Endothelial cell of umbilical vein (primary cell): ENCODE measurements at regions not wholly inside any gene's neighbourhood (a gene's known extent, or its start where the extent isn't known, plus 50 kb on each side); places are given as distances from the start of the nearest gene placed in this dataset.
"Not testable (repeated sequence)": the region's sequence is repeated elsewhere in the genome, so short reads cannot be mapped to it uniquely, and the experiment has no call there.

Experiments used
- BruUV-seq: library from RNA; stranded (reverse); fragments of 400-500 nt; replicated peaks from 2 replicates; lab custom pipeline; 2021; lab: Mats Ljungman, UMichigan
- CTCF ChIA-PET: fragments of 300-600, 350-600 bp; sonication (Branson Sonifier 250); formaldehyde crosslinking; loops from one replicate; lab custom pipeline; 2021; ENCODE audit warnings: antibody characterized with exemption, inconsistent platforms; lab: Charles Lee
- POLR2A ChIA-PET: fragments of 300-600, 350-600 bp; sonication (Branson Sonifier 250); formaldehyde crosslinking; loops from one replicate; lab custom pipeline; 2021; ENCODE audit warnings: antibody characterized with exemption, inconsistent platforms; lab: Charles Lee
- DNase-seq: peaks from one replicate; pipeline ENCODE4 v3.0.0-alpha.2; 2011; ENCODE audit warnings: low read depth, low spot score
- FAIRE-seq: peaks from 2 replicates; lab custom pipeline; 2011; peaks lifted over from hg19 to GRCh38; lab: Jason Lieb, UNC
- H2AFZ ChIP-seq: 2 replicates; pipeline ENCODE4 v1.6.0; 2012; ENCODE audit warnings: low read depth, low read length, control low read depth, inconsistent platforms
- H3K27ac ChIP-seq: 2 replicates; pipeline ENCODE4 v1.5.1; 2011; ENCODE audit warnings: low read depth, mild to moderate bottlenecking, control low read depth, low read length, moderate library complexity; ENCODE audit not compliant: insufficient read depth
- H3K27me3 ChIP-seq, 2 experiments: 2 replicates each; pipeline versions ENCODE4 v1.6.0 to v1.6.1; 2011; ENCODE audit warnings: low read length in 2 of 2, mixed read lengths in 1 of 2; ENCODE audit not compliant: control insufficient read depth in 2 of 2, insufficient read depth in 2 of 2
- H3K36me3 ChIP-seq, 2 experiments: 2 replicates in 1 of 2; 3 replicates in 1 of 2; pipeline ENCODE4 v1.5.1; 2011; ENCODE audit warnings: low read length in 2 of 2, mild to moderate bottlenecking in 1 of 2, moderate library complexity in 1 of 2; ENCODE audit not compliant: control insufficient read depth in 2 of 2, insufficient read depth in 2 of 2; ENCODE audit errors: extremely low read depth in 1 of 2
- H3K4me1 ChIP-seq: 3 replicates; pipeline ENCODE4 v1.5.1; 2011; ENCODE audit warnings: mild to moderate bottlenecking, low read length; ENCODE audit not compliant: control insufficient read depth, insufficient read depth; ENCODE audit errors: extremely low read depth
- H3K4me2 ChIP-seq: 2 replicates; pipeline ENCODE4 v1.6.1; 2011; ENCODE audit warnings: low read length, control low read depth, mixed read lengths; ENCODE audit not compliant: insufficient read depth
- H3K4me3 ChIP-seq, 3 experiments: fragments of 200-600 bp in 1 of 3; sonication (generic), shearing (Covaris generic) in 1 of 3; replicated peaks in 1 of 3; 2 replicates each; pipeline ENCODE4 v1.5.1; 2011 to 2016; ENCODE audit warnings: control low read depth in 3 of 3, low read length in 3 of 3, mild to moderate bottlenecking in 2 of 3, inconsistent platforms in 1 of 3, low read depth in 1 of 3, moderate library complexity in 1 of 3; ENCODE audit not compliant: insufficient read depth in 1 of 3
- H3K79me2 ChIP-seq: 2 replicates; pipeline ENCODE4 v1.6.0; 2012; ENCODE audit warnings: low read length, inconsistent platforms; ENCODE audit not compliant: control insufficient read depth, insufficient read depth
- H3K9ac ChIP-seq: replicated peaks from 2 replicates; pipeline ENCODE3; 2011; ENCODE audit warnings: low read length, control low read depth; ENCODE audit not compliant: insufficient read depth; ENCODE audit errors: extremely low read depth
- H3K9me1 ChIP-seq: replicated peaks from 3 replicates; pipeline ENCODE4 v1.6.0; 2011; ENCODE audit warnings: mild to moderate bottlenecking, low read length; ENCODE audit not compliant: control insufficient read depth, insufficient read depth; ENCODE audit errors: extremely low read depth
- H3K9me3 ChIP-seq: replicated peaks from 2 replicates; pipeline ENCODE4 v1.5.1; 2012; ENCODE audit warnings: low read length, inconsistent platforms; ENCODE audit not compliant: control insufficient read depth, insufficient read depth
- H4K20me1 ChIP-seq: replicated peaks from 2 replicates; pipeline ENCODE3; 2011; ENCODE audit warnings: mild to moderate bottlenecking, low read length; ENCODE audit not compliant: control insufficient read depth, insufficient read depth; ENCODE audit errors: extremely low read depth
- EZH2 ChIP-seq: IDR thresholded peaks from 2 replicates; pipeline ENCODE4 v1.6.1; 2012; ENCODE audit warnings: borderline replicate concordance, low read depth, mild to moderate bottlenecking, moderate library complexity, low read length, inconsistent platforms; ENCODE audit not compliant: severe bottlenecking
- FOS ChIP-seq: IDR thresholded peaks from 2 replicates; pipeline ENCODE4 v1.6.1; 2011; ENCODE audit warnings: mild to moderate bottlenecking, low read length, moderate library complexity, borderline replicate concordance; ENCODE audit not compliant: insufficient read depth
- GATA2 ChIP-seq: IDR thresholded peaks from 2 replicates; pipeline ENCODE4 v1.7.0; 2011; ENCODE audit warnings: low read depth, mild to moderate bottlenecking, moderate library complexity, mixed read lengths, low read length; ENCODE audit not compliant: insufficient read length, insufficient read depth
- JUN ChIP-seq: IDR thresholded peaks from 2 replicates; pipeline ENCODE4 v1.6.1; 2011; ENCODE audit warnings: borderline replicate concordance, low read depth; ENCODE audit not compliant: insufficient read length, insufficient read depth
- MYC ChIP-seq: IDR thresholded peaks from one replicate; pipeline ENCODE4 v1.6.1; 2011; ENCODE audit warnings: mild to moderate bottlenecking, low read depth, low read length
- POLR2A ChIP-seq: IDR thresholded peaks from 2 replicates; pipeline ENCODE4 v1.6.1; 2012; ENCODE audit warnings: low read depth, mild to moderate bottlenecking, control low read depth, low read length
- POLR2AphosphoS5 ChIP-seq: IDR thresholded peaks from 2 replicates; pipeline ENCODE4 v1.6.1; 2012; ENCODE audit warnings: low read depth, mild to moderate bottlenecking, control low read depth, low read length, moderate library complexity; ENCODE audit not compliant: insufficient read depth
- dilution Hi-C: fragments of 300-500 bp; cut with MboI; formaldehyde crosslinking; loops from one replicate; pipeline ENCODE4 v1.15.0; 2019; ENCODE audit warnings: low sequenced_read_pairs; ENCODE audit not compliant: extremely low pct_ligation_motif_present
- intact Hi-C: fragments of 100-400 bp; cut with micrococcal nuclease; formaldehyde crosslinking; loops from one replicate; pipeline ENCODE4 v1.10.0; 2022
- TF ChIP-seq, protein P1 (sequence below), 2 donors: IDR thresholded peaks; 1 replicate in 1 of 2; 2 replicates in 1 of 2; pipeline ENCODE4 v1.5.1; 2011; ENCODE audit warnings: low read length in 2 of 2, mild to moderate bottlenecking in 2 of 2, moderate library complexity in 2 of 2, control low read depth in 1 of 2, inconsistent platforms in 1 of 2, low read depth in 1 of 2; ENCODE audit not compliant: insufficient read depth in 1 of 2; ENCODE audit errors: extremely low read depth in 1 of 2
- TF ChIP-seq, protein P2 (sequence below): IDR thresholded peaks from 2 replicates; pipeline ENCODE4 v1.6.1; 2011; ENCODE audit not compliant: insufficient read depth, insufficient read length

GRCh38 chr1:184833994-184834393 is 79.3 kb upstream of the EDEM3 start:
- H3K9ac ChIP-seq, H3K36me3 ChIP-seq, POLR2A ChIA-PET, H3K4me3 ChIP-seq, H4K20me1 ChIP-seq, H3K79me2 ChIP-seq, H2AFZ ChIP-seq, dilution Hi-C loops, H3K27ac ChIP-seq, DNase-seq, H3K4me1 ChIP-seq, FAIRE-seq, H3K9me3 ChIP-seq, H3K9me1 ChIP-seq, H3K27me3 ChIP-seq, BruUV-seq, H3K4me2 ChIP-seq: not testable (repeated sequence)
- intact Hi-C loops: loop anchor here (1.0 kb wide), 1 partner anchor 26 kb away; no protein-coding TSS in a partner anchor
- CTCF ChIA-PET: interaction anchor here (0.6 kb wide), 1 partner anchor 29 kb away, joined by 3 read pairs; no protein-coding TSS in a partner anchor

DNA sequence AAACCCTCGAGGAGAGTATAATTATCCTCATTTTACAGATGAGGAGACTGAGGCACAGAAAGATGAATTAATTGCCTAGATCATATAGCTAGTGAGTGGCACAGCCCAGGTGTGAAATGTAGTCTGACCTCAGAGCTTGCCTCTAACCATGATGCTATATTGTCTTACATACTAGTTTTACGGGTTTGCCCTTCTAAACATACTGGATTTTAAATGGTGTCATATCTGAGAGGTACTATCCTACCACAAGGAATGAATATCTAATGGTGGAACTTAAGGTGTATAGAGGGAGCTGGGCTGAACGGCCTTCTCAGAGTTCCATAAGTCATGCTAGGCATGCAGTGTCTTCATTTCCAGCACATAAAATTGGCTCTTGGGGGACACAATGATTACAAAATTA is 77.9 kb upstream of the EDEM3 start:
- Histone ChIP-seq H3K27me3 (no peaks in the 10 kb centered on the region), H3K9me1 (no peaks in the 10 kb centered on the region), H3K4me1 (no peaks in the 10 kb centered on the region), H3K4me3 (no peak overlapping the region), H3K79me2 (no peaks in the 10 kb centered on the region), H4K20me1 (no peaks in the 10 kb centered on the region), H2AFZ (no peak overlapping the region), H3K4me2 (no peak overlapping the region), H3K9ac (no peak overlapping the region), H3K9me3 (no peaks in the 10 kb centered on the region), H3K36me3 (no peaks in the 10 kb centered on the region), H3K27ac (no peak overlapping the region)
- DNase-seq (no peak), FAIRE-seq (no peak)
- intact Hi-C loops (no loop called here), dilution Hi-C loops (no loop called here)
- TF ChIP-seq JUN (no peak), POLR2AphosphoS5 (no peak), POLR2A (no peak), EZH2 (no peak), GATA2 (no peak), MYC (no peak), FOS (no peak)
- TF ChIP-seq, protein P1, sequence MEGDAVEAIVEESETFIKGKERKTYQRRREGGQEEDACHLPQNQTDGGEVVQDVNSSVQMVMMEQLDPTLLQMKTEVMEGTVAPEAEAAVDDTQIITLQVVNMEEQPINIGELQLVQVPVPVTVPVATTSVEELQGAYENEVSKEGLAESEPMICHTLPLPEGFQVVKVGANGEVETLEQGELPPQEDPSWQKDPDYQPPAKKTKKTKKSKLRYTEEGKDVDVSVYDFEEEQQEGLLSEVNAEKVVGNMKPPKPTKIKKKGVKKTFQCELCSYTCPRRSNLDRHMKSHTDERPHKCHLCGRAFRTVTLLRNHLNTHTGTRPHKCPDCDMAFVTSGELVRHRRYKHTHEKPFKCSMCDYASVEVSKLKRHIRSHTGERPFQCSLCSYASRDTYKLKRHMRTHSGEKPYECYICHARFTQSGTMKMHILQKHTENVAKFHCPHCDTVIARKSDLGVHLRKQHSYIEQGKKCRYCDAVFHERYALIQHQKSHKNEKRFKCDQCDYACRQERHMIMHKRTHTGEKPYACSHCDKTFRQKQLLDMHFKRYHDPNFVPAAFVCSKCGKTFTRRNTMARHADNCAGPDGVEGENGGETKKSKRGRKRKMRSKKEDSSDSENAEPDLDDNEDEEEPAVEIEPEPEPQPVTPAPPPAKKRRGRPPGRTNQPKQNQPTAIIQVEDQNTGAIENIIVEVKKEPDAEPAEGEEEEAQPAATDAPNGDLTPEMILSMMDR (IDR thresholded peaks at IDR 0.05; ENCODE audit: extremely low read depth in 1 of 2, insufficient read depth in 1 of 2, low read depth in 1 of 2, low read length in 2 of 2): no peak
- TF ChIP-seq, protein P2, sequence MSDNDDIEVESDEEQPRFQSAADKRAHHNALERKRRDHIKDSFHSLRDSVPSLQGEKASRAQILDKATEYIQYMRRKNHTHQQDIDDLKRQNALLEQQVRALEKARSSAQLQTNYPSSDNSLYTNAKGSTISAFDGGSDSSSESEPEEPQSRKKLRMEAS: no peak
- CTCF ChIA-PET: no interaction called here
- POLR2A ChIA-PET: no interaction called here
- BruUV-seq: no TSS peak

GRCh38 chr1:184829496-184829895 is 74.8 kb upstream of the EDEM3 start:
- BruUV-seq, intact Hi-C loops, H3K79me2 ChIP-seq, DNase-seq, H2AFZ ChIP-seq, H3K4me1 ChIP-seq, H3K9me1 ChIP-seq, H4K20me1 ChIP-seq, H3K27ac ChIP-seq, POLR2A ChIA-PET, dilution Hi-C loops, FAIRE-seq, H3K9ac ChIP-seq, H3K4me2 ChIP-seq, H3K4me3 ChIP-seq, H3K36me3 ChIP-seq, H3K9me3 ChIP-seq, H3K27me3 ChIP-seq: not testable (repeated sequence)
- CTCF ChIA-PET: interaction anchor here (1.6 kb wide), 2 partner anchors 8 to 24 kb away, joined by 3 read pairs; no protein-coding TSS in a partner anchor
